ENCODE measurements at regions not wholly inside any gene's neighbourhood (a gene's known extent, or its start where the extent isn't known, plus 50 kb on each side); places are given as distances from the start of the nearest gene placed in this dataset.

DNA sequence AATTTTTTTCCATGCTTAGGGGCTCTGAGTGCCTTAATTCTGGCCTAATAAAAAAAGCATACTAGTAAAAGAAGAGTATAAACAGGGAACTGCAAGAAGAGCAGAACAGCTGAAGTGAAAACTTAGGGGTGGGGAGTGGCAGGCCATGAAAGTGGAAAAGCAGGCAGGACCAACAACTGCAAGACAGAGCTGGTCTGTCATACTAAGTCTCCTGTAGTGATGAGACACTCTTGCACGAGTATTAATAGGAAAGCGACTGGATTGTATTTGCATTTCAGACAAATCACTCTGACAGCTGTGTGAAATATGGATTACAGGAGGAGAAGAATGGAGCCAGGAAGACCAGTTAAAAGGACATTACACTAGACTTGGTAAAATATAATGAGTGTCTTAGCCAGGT, 449.9 kb downstream of the NUF2 start:
- Histone ChIP-seq H3K36me3 (ENCODE audit: insufficient read depth, low read length) (no peaks in the 10 kb centered on the region), H2AFZ (ENCODE audit: low read length, unreplicated experiment) (no peak overlapping the region), H3K27ac (ENCODE audit: low read depth, low read length) (no peak overlapping the region), H3K4me3 (ENCODE audit: low read depth, low read length) (no peak overlapping the region), H3K4me1 (ENCODE audit: control insufficient read depth, insufficient read depth, low read length, unreplicated experiment) (no peaks in the 10 kb centered on the region), H3K79me2 (ENCODE audit: control insufficient read depth, insufficient read depth, low read length, unreplicated experiment) (no peaks in the 10 kb centered on the region), H3K27me3 (ENCODE audit: insufficient read depth, low read length) (no peaks in the 10 kb centered on the region)

- Histone ChIP-seq H3K4me1 (ENCODE audit: control insufficient read depth, insufficient read depth, low read length, unreplicated experiment) (no peaks in the 10 kb centered on the region), H3K4me3 (ENCODE audit: low read depth, low read length) (no peak overlapping the region), H3K79me2 (ENCODE audit: control insufficient read depth, insufficient read depth, low read length, unreplicated experiment) (no peaks in the 10 kb centered on the region), H2AFZ (ENCODE audit: low read length, unreplicated experiment) (no peak overlapping the region), H3K36me3 (ENCODE audit: insufficient read depth, low read length) (no peaks in the 10 kb centered on the region), H3K27ac (ENCODE audit: low read depth, low read length) (no peak overlapping the region), H3K27me3 (ENCODE audit: insufficient read depth, low read length) (no peaks in the 10 kb centered on the region)
Observed at GRCh38 chr1:163772246-163772645, 450.5 kb downstream of the NUF2 start.

DNA sequence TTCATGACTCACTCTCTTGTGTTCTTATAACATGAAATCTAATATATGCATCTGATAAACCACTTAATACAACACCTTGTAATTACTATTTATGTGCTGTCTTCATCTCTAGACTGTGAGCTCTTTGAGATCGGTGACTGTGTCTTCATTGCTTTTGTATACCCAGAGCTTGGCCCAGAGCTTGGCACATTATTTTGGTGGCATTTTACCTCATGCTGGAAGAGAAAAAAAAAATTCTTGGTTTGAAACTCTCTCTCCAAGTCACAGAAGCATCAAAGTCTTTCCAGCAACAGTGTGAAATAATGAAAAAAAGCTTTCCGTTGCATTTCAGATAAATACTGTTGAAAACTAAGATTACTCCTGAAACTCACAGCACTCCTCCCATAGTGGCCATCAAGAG, 451.6 kb downstream of the NUF2 start:
- no peak overlapping the region for H3K4me3 ChIP-seq (ENCODE audit: low read depth, low read length)
- H3K27ac ChIP-seq (ENCODE audit: low read depth, low read length) = no peak overlapping the region
- no peaks in the 10 kb centered on the region for H3K36me3 ChIP-seq (ENCODE audit: insufficient read depth, low read length)
- H3K79me2 ChIP-seq (ENCODE audit: control insufficient read depth, insufficient read depth, low read length, unreplicated experiment) = no peaks in the 10 kb centered on the region
- no peak overlapping the region for H2AFZ ChIP-seq (ENCODE audit: low read length, unreplicated experiment)
- H3K4me1 ChIP-seq (ENCODE audit: control insufficient read depth, insufficient read depth, low read length, unreplicated experiment) = no peaks in the 10 kb centered on the region
- no peaks in the 10 kb centered on the region for H3K27me3 ChIP-seq (ENCODE audit: insufficient read depth, low read length)

DNA sequence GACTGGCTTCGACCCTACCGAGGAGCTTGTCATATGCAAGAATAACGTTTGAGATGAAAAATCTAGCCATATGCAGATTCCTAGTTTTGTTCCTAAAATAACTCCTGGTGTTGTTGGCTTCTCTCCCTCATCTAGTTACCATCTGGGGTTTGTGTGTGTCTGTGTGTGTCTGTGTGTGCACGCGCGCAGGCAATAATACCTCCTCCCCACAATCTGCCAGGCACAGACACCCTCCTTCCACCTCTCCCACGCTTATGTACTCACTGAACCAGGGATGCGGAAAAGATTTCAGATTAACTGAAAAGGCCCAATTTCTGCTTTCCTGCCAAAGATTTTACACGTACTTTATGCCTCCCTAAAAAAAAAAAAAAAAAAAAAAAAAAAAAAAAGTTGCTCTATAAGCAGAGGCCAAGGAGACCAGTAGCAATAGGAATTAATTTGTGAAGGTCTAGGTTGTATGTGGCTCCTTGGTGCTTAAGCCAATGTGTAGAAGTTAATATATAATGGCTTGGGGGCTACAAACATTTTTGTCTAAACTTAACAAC, 452.7 kb downstream of the NUF2 start:
- Histone ChIP-seq H3K4me3 (ENCODE audit: low read depth, low read length) (no peak overlapping the region), H3K4me1 (ENCODE audit: control insufficient read depth, insufficient read depth, low read length, unreplicated experiment) (no peaks in the 10 kb centered on the region), H3K79me2 (ENCODE audit: control insufficient read depth, insufficient read depth, low read length, unreplicated experiment) (no peaks in the 10 kb centered on the region), H2AFZ (ENCODE audit: low read length, unreplicated experiment) (no peak overlapping the region), H3K36me3 (ENCODE audit: insufficient read depth, low read length) (no peaks in the 10 kb centered on the region), H3K27ac (ENCODE audit: low read depth, low read length) (no peak overlapping the region), H3K27me3 (ENCODE audit: insufficient read depth, low read length) (no peaks in the 10 kb centered on the region)

DNA sequence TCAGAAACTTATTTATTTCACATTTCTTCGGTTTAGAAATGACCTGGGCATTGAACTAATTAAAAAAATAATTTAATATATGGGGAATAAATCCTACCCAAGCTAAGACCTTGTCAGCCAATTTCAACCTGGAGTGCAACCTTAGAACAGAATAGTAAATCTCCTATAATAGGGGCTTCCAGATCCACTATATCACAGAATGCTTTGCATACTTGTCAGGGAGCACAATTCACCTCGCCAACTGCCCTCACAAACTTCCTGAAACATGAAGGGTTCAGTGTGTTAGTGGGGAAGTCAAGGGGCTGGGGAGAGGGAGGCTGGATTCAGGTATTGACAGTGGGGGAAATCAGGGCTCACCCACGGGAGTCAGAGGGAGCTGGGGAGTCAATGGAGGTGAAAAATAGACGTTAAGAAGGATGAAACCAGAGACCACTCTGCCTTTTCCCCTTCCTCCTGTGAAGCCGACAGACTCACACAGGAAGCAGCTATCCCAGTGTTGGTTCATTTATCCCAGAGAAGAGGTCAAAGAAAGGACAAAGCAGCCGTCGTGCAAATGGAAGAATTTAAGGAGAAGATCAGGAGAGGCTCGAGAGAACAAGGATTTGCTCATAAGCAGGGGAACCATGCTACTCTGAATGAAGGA, 453.3 kb downstream of the NUF2 start:
- no peaks in the 10 kb centered on the region for H3K4me1 ChIP-seq (ENCODE audit: control insufficient read depth, insufficient read depth, low read length, unreplicated experiment)
- H3K79me2 ChIP-seq (ENCODE audit: control insufficient read depth, insufficient read depth, low read length, unreplicated experiment) = no peaks in the 10 kb centered on the region
- no peaks in the 10 kb centered on the region for H3K36me3 ChIP-seq (ENCODE audit: insufficient read depth, low read length)

DNA sequence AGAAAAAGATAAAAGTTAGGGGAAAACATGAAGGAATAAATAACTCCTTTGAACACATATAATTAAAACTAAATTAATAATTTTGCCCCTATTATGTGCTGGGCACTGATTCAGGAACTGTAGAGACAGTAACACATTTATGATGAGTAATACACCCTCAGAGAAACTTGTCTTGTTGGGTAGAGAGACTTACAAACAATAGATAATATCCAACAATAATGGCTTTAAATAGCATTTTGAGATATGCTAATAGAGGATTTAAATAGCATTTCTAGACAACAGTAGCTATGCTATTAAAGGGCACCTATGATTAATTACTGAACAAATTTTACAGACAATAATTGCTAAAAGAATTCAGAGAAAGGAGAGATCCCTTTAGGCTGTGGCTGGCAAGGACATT, 455.5 kb downstream of the NUF2 start:
- Histone ChIP-seq H2AFZ (ENCODE audit: low read length, unreplicated experiment) (no peak overlapping the region), H3K79me2 (ENCODE audit: control insufficient read depth, insufficient read depth, low read length, unreplicated experiment) (no peaks in the 10 kb centered on the region), H3K27me3 (ENCODE audit: insufficient read depth, low read length) (no peaks in the 10 kb centered on the region), H3K27ac (ENCODE audit: low read depth, low read length) (no peak overlapping the region), H3K4me3 (ENCODE audit: low read depth, low read length) (no peak overlapping the region), H3K4me1 (ENCODE audit: control insufficient read depth, insufficient read depth, low read length, unreplicated experiment) (no peaks in the 10 kb centered on the region), H3K36me3 (ENCODE audit: insufficient read depth, low read length) (no peaks in the 10 kb centered on the region)

More for the DNA sequence above, 453.3 kb downstream of the NUF2 start:
- H3K4me3 ChIP-seq (ENCODE audit: low read depth, low read length) = no peak overlapping the region
- H3K27me3 ChIP-seq (ENCODE audit: insufficient read depth, low read length) = no peaks in the 10 kb centered on the region
- no peak overlapping the region for H3K27ac ChIP-seq (ENCODE audit: low read depth, low read length)
- H2AFZ ChIP-seq (ENCODE audit: low read length, unreplicated experiment) = no peak overlapping the region

DNA sequence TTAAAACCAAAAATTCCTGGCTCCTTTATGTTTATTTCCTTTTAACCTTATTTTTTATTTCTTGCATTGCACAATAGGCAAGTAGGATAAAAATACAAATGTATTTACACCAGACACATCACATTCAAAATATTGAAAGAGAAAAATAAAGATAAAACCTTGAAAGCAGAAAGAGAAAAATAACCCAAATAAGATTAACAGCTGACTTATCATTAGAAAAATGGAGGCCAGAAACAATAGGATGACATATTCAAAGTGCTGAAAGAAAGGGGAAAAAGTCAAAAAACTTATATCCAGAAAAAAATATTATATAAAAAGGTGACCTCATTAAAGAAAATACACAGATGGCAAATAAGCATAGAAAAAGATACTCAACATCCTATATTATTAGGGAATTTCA, 459.4 kb downstream of the NUF2 start:
- H3K79me2 ChIP-seq (ENCODE audit: control insufficient read depth, insufficient read depth, low read length, unreplicated experiment) = no peaks in the 10 kb centered on the region
- H3K4me1 ChIP-seq (ENCODE audit: control insufficient read depth, insufficient read depth, low read length, unreplicated experiment) = no peaks in the 10 kb centered on the region
- no peak overlapping the region for H3K4me3 ChIP-seq (ENCODE audit: low read depth, low read length)
- no peak overlapping the region for H2AFZ ChIP-seq (ENCODE audit: low read length, unreplicated experiment)
- H3K27ac ChIP-seq (ENCODE audit: low read depth, low read length) = no peak overlapping the region
- no peaks in the 10 kb centered on the region for H3K36me3 ChIP-seq (ENCODE audit: insufficient read depth, low read length)
- no peaks in the 10 kb centered on the region for H3K27me3 ChIP-seq (ENCODE audit: insufficient read depth, low read length)

GRCh38 chr1:163785868-163786405, 464.2 kb downstream of the NUF2 start:
- Histone ChIP-seq H3K4me3 (ENCODE audit: low read depth, low read length) (no peak overlapping the region), H2AFZ (ENCODE audit: low read length, unreplicated experiment) (no peak overlapping the region), H3K79me2 (ENCODE audit: control insufficient read depth, insufficient read depth, low read length, unreplicated experiment) (no peaks in the 10 kb centered on the region), H3K27me3 (ENCODE audit: insufficient read depth, low read length) (no peaks in the 10 kb centered on the region), H3K36me3 (ENCODE audit: insufficient read depth, low read length) (no peaks in the 10 kb centered on the region), H3K4me1 (ENCODE audit: control insufficient read depth, insufficient read depth, low read length, unreplicated experiment) (no peaks in the 10 kb centered on the region), H3K27ac (ENCODE audit: low read depth, low read length) (no peak overlapping the region)

- Histone ChIP-seq H3K36me3 (ENCODE audit: insufficient read depth, low read length) (no peaks in the 10 kb centered on the region), H2AFZ (ENCODE audit: low read length, unreplicated experiment) (no peak overlapping the region), H3K79me2 (ENCODE audit: control insufficient read depth, insufficient read depth, low read length, unreplicated experiment) (no peaks in the 10 kb centered on the region), H3K4me3 (ENCODE audit: low read depth, low read length) (no peak overlapping the region), H3K4me1 (ENCODE audit: control insufficient read depth, insufficient read depth, low read length, unreplicated experiment) (no peaks in the 10 kb centered on the region), H3K27ac (ENCODE audit: low read depth, low read length) (no peak overlapping the region), H3K27me3 (ENCODE audit: insufficient read depth, low read length) (no peaks in the 10 kb centered on the region)
Observed at GRCh38 chr1:163789911-163790310, 468.2 kb downstream of the NUF2 start.

GRCh38 chr1:163794551-163794950, 472.8 kb downstream of the NUF2 start:
- H3K4me3 ChIP-seq (ENCODE audit: low read depth, low read length) = no peak overlapping the region
- no peak overlapping the region for H3K27ac ChIP-seq (ENCODE audit: low read depth, low read length)
- H2AFZ ChIP-seq (ENCODE audit: low read length, unreplicated experiment) = no peak overlapping the region
- H3K36me3 ChIP-seq (ENCODE audit: insufficient read depth, low read length) = no peaks in the 10 kb centered on the region
- no peaks in the 10 kb centered on the region for H3K79me2 ChIP-seq (ENCODE audit: control insufficient read depth, insufficient read depth, low read length, unreplicated experiment)
- no peaks in the 10 kb centered on the region for H3K4me1 ChIP-seq (ENCODE audit: control insufficient read depth, insufficient read depth, low read length, unreplicated experiment)
- no peaks in the 10 kb centered on the region for H3K27me3 ChIP-seq (ENCODE audit: insufficient read depth, low read length)

- H2AFZ ChIP-seq (ENCODE audit: low read length, unreplicated experiment) = no peak overlapping the region
- H3K36me3 ChIP-seq (ENCODE audit: insufficient read depth, low read length) = no peaks in the 10 kb centered on the region
- H3K4me1 ChIP-seq (ENCODE audit: control insufficient read depth, insufficient read depth, low read length, unreplicated experiment) = no peaks in the 10 kb centered on the region
- no peaks in the 10 kb centered on the region for H3K79me2 ChIP-seq (ENCODE audit: control insufficient read depth, insufficient read depth, low read length, unreplicated experiment)
- H3K27me3 ChIP-seq (ENCODE audit: insufficient read depth, low read length) = no peaks in the 10 kb centered on the region
- no peak overlapping the region for H3K4me3 ChIP-seq (ENCODE audit: low read depth, low read length)
- H3K27ac ChIP-seq (ENCODE audit: low read depth, low read length) = no peak overlapping the region
Observed at GRCh38 chr1:163796394-163796821, 474.7 kb downstream of the NUF2 start.

Measured in ACC112 (cell line).